Inflammatory macrophage treated with lipopolysaccharide for 4 hours (primary cell): ENCODE measurements at regions not wholly inside any gene's neighbourhood (a gene's known extent, or its start where the extent isn't known, plus 50 kb on each side); places are given as distances from the start of the nearest gene placed in this dataset.
"Not testable (repeated sequence)": the region's sequence is repeated elsewhere in the genome, so short reads cannot be mapped to it uniquely, and the experiment has no call there.

Experiments
- DNase-seq: peaks from one replicate; pipeline ENCODE4 v3.0.0-alpha.2; 2020

DNA sequence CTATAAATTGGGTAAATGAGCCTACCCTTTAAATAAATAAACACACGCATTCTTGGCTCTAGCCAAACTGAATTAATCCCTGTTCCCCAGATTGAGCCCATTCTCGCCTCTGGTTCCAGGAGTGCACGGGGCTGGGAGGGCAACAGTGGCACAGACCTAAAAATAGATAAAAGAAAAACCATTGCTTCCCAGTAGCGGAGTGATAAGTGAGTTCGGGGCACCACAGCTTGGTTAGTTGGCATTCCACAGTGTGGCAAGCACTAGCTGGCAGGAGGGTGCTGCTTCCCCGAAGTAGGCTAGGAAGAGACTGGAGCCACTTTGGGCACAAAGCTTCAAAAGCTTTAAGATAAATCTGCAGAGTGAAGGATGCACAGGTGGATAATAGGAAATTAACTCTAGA is 322.2 kb upstream of the SGCD start:
- DNase-seq: no peak

- no peak for DNase-seq
Observed at GRCh38 chr5:156006026-156006647, 320.8 kb upstream of the SGCD start.

DNA sequence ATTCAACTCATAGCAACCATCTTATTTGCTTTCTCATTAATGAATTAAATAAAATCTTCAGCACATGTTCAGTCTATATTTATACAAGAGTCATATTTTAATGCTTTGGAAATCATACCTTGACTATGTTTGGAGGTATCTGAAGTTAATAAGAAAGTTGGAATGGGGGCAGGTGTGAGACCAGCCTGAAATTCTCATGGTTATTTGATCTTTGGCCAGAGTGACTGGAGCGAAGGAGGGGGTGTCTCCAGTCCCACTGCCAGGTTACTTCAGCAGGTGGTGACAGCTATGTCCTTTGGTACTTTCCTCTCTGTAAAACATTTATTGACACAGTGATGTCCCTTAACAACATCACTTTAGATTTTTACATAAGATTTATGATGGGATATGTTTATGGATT is 318.1 kb upstream of the SGCD start:
- no peak for DNase-seq

DNA sequence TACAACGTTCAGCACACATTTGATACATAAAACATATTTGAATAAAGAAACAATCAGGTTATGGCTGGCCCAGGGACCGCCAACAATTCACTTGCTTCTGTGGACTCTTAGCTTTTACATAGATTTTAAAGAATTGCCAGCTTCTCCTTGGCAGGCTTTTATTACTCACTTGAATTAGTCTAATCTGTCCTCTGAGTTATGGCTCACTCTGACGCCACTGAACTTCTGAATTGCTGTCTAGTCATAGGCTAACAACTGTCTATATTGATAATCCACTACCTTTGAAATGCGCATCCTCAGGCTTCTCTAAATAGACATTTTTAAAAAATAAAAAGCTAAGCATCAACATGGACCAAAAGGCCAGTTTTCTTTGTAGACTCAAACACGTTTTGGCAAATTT is 317.4 kb upstream of the SGCD start:
- DNase-seq: no peak

- DNase-seq: no peak
Observed at GRCh38 chr5:156015137-156015536, 311.8 kb upstream of the SGCD start.

DNA sequence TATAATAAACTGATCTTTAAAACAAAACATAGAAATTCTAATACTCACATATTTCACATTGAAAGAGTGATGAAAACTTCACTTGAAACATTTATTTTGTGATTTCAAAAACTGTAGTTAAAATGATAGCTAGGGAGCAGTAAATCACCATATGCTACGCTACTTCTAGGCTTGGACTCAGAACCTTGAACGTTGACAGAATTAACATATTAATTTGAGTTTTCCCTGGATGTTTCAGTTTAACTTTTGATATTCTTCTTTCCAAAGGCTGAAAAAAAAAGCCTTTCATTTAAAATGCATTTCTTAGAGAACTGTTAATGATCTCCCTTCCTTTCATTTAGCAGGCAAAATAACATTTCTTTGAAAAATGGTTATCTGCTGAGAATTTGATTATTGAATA is 307.8 kb upstream of the SGCD start:
- no peak for DNase-seq

- DNase-seq: no peak
Observed at GRCh38 chr5:156019571-156020180, 307.3 kb upstream of the SGCD start.

DNA sequence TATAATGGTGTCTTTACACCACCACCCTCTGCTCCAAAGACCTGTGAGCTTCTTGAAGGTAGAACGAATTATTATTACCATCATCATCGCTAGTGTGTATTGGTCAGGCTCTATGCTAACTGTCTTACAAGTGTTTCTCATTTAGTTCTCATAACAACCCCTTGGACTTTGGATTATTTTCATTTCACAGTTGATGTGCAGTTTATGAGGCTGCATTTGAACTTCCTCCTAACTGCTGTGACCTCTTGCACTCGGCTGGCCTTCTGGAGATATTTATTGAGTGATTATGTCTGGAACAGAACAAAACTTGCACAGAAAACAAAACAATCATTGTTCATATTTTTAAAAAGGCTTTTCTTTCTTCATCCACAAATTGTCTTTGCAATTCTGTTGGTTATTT is 306.3 kb upstream of the SGCD start:
- DNase-seq: no peak

GRCh38 chr5:156021866-156022265 is 305.1 kb upstream of the SGCD start:
- no peak for DNase-seq

DNA sequence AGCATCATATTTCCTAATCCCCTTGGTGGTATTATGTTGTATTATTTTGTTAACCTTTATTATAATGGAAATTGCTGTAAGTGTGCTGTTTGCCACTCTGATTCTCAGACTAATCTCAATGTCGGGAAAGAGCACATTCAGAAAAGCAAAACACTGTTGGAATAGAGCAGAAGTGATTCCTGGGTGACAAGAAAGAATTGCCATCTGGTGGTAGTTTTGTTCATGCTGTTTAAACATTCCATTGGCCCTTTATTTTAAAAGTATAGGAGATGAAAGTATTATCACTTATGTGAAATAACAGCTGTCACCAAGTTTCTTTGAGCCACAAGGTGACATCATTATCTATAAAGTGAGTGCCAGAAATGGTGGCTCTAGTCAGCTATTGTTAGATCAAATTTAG is 301.3 kb upstream of the SGCD start:
- DNase-seq: no peak

DNA sequence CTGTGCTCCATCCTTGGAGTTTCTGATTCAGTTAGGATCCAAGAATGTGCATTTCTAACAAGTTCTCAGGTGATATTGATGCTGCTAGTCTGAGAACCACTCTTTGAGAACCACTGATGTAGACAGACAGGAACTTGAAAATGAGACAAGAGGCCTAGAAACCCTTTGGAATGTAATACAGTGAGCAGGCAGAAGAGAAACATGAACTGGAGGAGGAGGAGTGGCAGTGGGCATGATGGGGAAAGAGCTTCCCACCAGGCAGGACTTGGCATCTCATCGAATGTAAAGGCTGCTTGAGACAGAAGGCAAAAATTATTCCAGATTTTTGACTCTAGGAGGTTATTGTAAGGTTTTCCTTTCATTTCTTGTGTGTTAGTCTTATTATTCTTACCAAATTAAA is 295.8 kb upstream of the SGCD start:
- DNase-seq: no peak

DNA sequence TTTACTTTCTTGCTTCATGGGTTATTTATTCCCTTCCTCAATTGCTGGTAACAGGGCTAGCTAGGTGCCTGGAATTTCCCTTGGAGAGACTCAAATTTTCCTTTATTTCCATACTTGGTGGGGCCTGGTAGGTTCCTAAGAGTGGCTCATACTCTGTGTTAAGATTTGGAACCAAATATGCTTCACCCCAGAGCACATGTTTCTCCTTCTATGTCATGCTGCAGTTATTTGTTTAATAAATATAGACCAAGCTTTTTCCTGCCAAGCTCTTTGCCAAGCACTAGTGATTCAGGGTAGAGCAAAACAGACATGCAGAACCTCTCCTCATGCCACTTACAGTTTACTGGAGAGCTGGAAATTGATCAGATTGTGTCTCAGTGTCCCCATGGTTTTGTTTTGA is 290.3 kb upstream of the SGCD start:
- DNase-seq: no peak

GRCh38 chr5:156037151-156037909 is 289.6 kb upstream of the SGCD start:
- no peak for DNase-seq

DNA sequence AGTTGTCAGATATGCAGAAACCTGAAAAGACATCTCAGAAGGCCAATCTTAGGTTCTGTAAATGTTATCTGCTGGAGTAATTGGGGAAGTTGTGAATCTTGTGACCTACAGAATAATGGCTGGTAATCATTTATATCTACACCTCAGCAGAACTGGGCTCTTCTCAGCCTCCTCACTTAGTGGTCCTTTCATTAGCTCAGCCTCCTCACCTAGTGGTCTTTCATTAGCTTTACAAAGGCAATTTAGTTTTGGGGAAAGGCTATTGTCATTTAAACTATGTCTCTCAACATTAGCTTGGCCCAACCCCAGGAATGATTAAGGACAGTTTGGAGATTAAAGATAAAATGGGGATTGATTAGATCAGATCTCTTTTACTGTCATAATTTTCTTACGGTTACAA is 284.2 kb upstream of the SGCD start:
- no peak for DNase-seq

- no peak for DNase-seq
Observed at GRCh38 chr5:156043351-156043750, 283.6 kb upstream of the SGCD start.

DNA sequence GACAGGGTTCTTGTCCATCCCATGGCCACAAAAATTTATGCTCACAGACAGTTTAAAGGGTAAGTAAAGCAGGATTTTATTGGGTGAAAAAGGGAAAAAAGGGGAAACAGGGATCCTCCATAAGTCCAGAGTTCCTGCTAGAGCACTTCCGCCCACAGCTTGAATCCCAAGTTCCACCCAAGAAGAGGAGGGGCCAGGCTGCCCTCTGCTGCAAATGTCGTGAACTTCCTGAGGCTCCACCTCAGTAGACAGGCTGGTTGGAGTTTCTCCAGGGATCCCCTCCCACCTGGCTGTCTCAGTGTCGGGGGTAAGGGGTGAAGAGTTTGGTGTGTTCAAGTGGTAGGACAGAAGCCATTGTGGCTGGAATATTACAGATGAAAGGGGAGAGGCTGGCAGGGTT is 275.0 kb upstream of the SGCD start:
- DNase-seq: no peak

DNA sequence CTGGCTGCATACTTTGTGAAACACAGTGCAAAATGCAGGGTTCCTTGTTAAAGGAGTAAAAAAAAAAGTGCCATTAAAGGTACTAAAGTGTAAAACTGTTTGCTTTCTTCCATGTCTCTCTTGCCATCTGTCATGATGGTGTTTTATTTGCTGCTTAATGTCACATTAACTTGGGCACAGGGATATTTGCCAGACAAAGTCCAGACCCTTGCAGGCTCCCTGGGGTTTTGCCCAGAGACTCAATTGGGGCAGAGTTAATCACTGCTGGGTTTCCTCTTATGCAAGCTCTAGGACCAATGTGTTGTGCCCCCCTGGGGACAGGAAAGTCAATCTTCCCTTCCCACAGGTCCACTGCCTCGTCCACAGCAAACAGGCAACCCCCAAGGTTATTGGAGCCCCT is 274.3 kb upstream of the SGCD start:
- DNase-seq: no peak

- no peak for DNase-seq
Observed at GRCh38 chr5:156053056-156053455, 273.9 kb upstream of the SGCD start.

GRCh38 chr5:156076912-156077311 is 250.1 kb upstream of the SGCD start:
- DNase-seq: no peak

GRCh38 chr5:156087577-156088110 is 239.3 kb upstream of the SGCD start:
- no peak for DNase-seq

DNA sequence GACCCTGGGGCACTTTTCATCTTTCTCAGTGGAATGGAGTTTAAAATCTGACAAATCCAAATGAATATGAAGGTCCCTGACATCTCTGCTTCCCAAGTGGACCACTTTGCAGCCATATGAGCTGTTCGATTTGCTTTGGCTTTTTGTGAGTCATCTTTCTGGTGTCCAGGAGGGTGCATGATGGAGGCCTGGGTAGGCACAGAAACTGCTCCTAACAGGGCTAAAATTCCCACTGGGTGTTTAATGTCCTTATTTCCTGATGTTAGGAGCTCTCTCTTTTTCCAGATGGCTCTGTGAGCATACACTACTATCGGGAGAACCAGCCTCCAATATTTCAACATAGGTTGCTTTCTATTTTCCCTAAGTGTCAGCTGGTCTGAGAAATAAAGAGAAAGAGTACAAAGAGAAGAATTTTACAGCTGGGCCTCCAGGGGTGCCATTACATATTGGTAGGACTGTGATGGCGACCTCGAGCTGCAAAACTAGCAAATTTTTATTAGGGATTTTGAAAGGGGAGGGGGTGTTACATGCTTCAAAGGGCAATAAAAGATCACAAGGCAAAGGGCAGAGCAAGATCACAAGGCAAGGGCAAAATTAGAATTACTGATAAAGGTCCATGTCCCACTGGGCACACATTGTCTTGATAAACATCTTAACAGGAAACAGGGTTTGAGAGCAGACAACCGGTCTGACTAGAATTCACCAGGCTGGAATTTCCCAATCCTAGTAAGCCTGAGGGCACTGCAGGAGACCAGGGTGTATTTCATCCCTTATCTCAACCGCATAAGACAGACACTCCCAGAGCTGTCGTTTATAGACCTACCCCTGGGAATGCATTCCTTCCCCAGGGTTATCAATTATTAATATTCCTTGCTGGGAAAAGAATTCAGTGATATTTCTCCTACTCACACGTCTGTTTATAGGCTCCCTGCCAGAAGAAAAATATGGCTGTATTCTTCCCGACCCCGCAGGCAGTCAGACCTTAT is 236.7 kb upstream of the SGCD start:
- not testable (repeated sequence) for DNase-seq

GRCh38 chr5:156093024-156093423 is 233.9 kb upstream of the SGCD start:
- DNase-seq: no peak

- no peak for DNase-seq
Observed at GRCh38 chr5:156094001-156094400, 233.0 kb upstream of the SGCD start.
